T-cell (primary cell): ENCODE measurements at regions not wholly inside any gene's neighbourhood (a gene's known extent, or its start where the extent isn't known, plus 50 kb on each side); places are given as distances from the start of the nearest gene placed in this dataset.

Experiments
- ATAC-seq, 4 experiments: fragments of 200-7000 bp in 3 of 4; fragments of 150-1000 bp in 1 of 4; cut with Tn5 transposase; replicated peaks in 1 of 4; 1 replicate in 3 of 4; 2 replicates in 1 of 4; pipeline ENCODE4 v1.10.0; 2021; ENCODE audit warnings: moderate library complexity in 3 of 4, mild to moderate bottlenecking in 2 of 4, moderate number of reproducible peaks in 1 of 4
- CTCF ChIA-PET, 2 donors: fragments of 300-600 bp; sonication (Branson Sonifier 250); formaldehyde crosslinking; loops; one replicate each; lab custom pipeline; 2022; ENCODE audit warnings: antibody characterized with exemption in 2 of 2; lab: Charles Lee
- POLR2A ChIA-PET, 2 donors: fragments of 300-600 bp; sonication (Branson Sonifier 250); formaldehyde crosslinking; loops; one replicate each; lab custom pipeline; 2022; ENCODE audit warnings: antibody characterized with exemption in 2 of 2; lab: Charles Lee
- DNase-seq, 35 experiments: peaks; one replicate each; pipeline versions ENCODE4 v3.0.0 to v3.0.0-alpha.2; 2013 to 2023
- H3K27ac ChIP-seq: one replicate; pipeline ENCODE4 v1.5.1; 2013; ENCODE audit warnings: low read length
- H3K27me3 ChIP-seq, 2 experiments: replicated peaks in 1 of 2; 1 replicate in 1 of 2; 2 replicates in 1 of 2; pipeline versions ENCODE4 v1.6.1 to v1.7.0; 2013; ENCODE audit warnings: low read length in 1 of 2, mixed read lengths in 1 of 2; ENCODE audit not compliant: control insufficient read depth in 2 of 2, insufficient read depth in 2 of 2; ENCODE audit errors: extremely low read depth in 1 of 2
- H3K36me3 ChIP-seq, 2 donors: 1 replicate in 1 of 2; 2 replicates in 1 of 2; pipeline versions ENCODE4 v1.6.1 to v1.7.0; 2013; ENCODE audit warnings: low read length in 1 of 2; ENCODE audit not compliant: control insufficient read depth in 2 of 2, insufficient read depth in 1 of 2; ENCODE audit errors: extremely low read depth in 1 of 2
- H3K4me1 ChIP-seq, 2 experiments: 1 replicate in 1 of 2; 2 replicates in 1 of 2; pipeline versions ENCODE4 v1.6.1 to v1.7.0; 2013; ENCODE audit warnings: low read length in 2 of 2, mixed read lengths in 1 of 2; ENCODE audit not compliant: insufficient read depth in 2 of 2, control insufficient read depth in 1 of 2; ENCODE audit errors: extremely low read depth in 1 of 2
- H3K4me3 ChIP-seq, 2 donors: 1 replicate in 1 of 2; 2 replicates in 1 of 2; pipeline versions ENCODE4 v1.5.1 to v1.7.0; 2013; ENCODE audit warnings: mild to moderate bottlenecking in 2 of 2, low read length in 1 of 2, moderate library complexity in 1 of 2; ENCODE audit not compliant: control insufficient read depth in 1 of 2; ENCODE audit errors: extremely low read depth in 1 of 2
- H3K9me3 ChIP-seq: 2 replicates; pipeline ENCODE4 v1.7.0; 2013
- H3K27ac Mint-ChIP-seq, 2 donors: one replicate each; pipeline ENCODE4 v1.8.0; 2020 to 2021; ENCODE audit warnings: mild to moderate bottlenecking in 2 of 2, mixed read lengths in 2 of 2
- H3K27me3 Mint-ChIP-seq, 2 donors: one replicate each; pipeline ENCODE4 v1.8.0; 2021 to 2022; ENCODE audit warnings: mixed read lengths in 2 of 2
- H3K36me3 Mint-ChIP-seq: one replicate; pipeline ENCODE4 v1.8.0; 2021; ENCODE audit warnings: mixed read lengths
- H3K4me1 Mint-ChIP-seq, 3 donors: one replicate each; pipeline ENCODE4 v1.8.0; 2020 to 2022; ENCODE audit warnings: mixed read lengths in 3 of 3, mild to moderate bottlenecking in 1 of 3
- H3K4me3 Mint-ChIP-seq, 3 donors: one replicate each; pipeline ENCODE4 v1.8.0; 2020 to 2022; ENCODE audit warnings: mild to moderate bottlenecking in 3 of 3, mixed read lengths in 3 of 3, moderate library complexity in 3 of 3
- H3K9me3 Mint-ChIP-seq, 3 donors: one replicate each; pipeline ENCODE4 v1.8.0; 2020 to 2022; ENCODE audit warnings: mixed read lengths in 3 of 3
- WGBS: methylation state at CpG from one replicate; pipeline ENCODE4 v1.1.5; 2013; ENCODE audit warnings: missing lambda C conversion rate; ENCODE audit not compliant: insufficient coverage; 5-methylcytosine and 5-hydroxymethylcytosine counted together

- CTCF ChIA-PET, result interaction anchor here in 1 of 2 donors (0.8 kb wide), 1 partner anchor 30 kb away, joined by 3 read pairs; no protein-coding TSS in a partner anchor
- H3K4me3 Mint-ChIP-seq, result peak overlapping the region in 1 of 3 donors; percentile 78
Measured at GRCh38 chr6:170149681-170150589, 140.9 kb downstream of the DLL1 start.

DNA sequence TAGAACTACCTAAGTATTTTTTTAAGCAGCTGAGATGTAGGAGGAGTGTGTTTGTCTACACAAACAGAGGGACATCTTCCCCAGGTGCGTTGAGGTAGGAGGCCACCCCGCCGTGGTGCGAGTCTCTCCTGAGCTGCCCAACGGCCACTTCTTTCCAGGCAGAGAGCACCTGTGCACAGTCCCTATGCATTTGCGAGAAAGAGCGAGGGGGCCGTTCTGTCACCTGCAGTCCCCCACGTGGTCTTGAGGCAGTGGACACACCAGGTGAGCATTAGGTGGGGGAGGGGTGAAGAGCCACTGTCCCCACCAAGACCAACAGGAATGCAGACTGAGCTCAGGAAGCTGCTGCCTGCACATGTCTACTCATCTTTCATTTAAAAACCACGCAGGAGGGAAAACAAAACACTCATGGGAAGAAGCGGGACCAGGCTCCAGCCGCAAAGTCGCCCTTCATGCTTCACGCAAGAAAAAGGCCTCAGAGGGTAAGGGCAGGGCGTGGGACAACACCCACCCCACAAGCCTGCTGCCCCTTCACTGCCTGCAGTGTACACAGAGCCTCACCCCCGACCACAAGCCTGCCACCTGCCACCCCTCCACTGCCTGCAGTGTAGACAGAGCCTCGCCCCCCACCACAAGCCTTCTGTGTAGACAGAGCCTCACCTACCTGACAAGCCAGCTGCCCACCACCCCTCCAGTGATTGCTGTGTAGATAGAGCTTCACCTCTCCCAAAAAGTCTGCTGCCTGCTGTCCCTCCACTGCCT, 142.0 kb downstream of the DLL1 start:
- H3K4me3 Mint-ChIP-seq, result peak overlapping the region; percentile 72 to 78 (median 73)
- H3K27me3 Mint-ChIP-seq, result peaks cover 0 to 13% of the 10 kb centered on the region in 2 donors
- ChIA-PET CTCF (no interaction called here), POLR2A (no interaction called here)
- H3K27ac Mint-ChIP-seq, result peak overlapping the region; percentile 90 to 91
- H3K36me3 ChIP-seq, result no peaks in the 10 kb centered on the region
- WGBS, result 80% methylated on average over 5 of the region's 17 CpGs
- peak overlapping the region; percentile 70 for H3K27ac ChIP-seq
- H3K4me1 Mint-ChIP-seq, result peaks cover 61 to 66% (median 64%) of the 10 kb centered on the region in 3 donors
- DNase-seq (no peak), ATAC-seq (no peak)
- peaks cover 2 to 34% of the 10 kb centered on the region in 2 experiments for H3K27me3 ChIP-seq
- H3K36me3 Mint-ChIP-seq, result no peaks in the 10 kb centered on the region
- peaks cover 0 to 8% (median 5%) of the 10 kb centered on the region in 3 donors for H3K9me3 Mint-ChIP-seq
- peaks cover 16 to 73% of the 10 kb centered on the region in 2 experiments for H3K4me1 ChIP-seq
- H3K4me3 ChIP-seq, result no peak overlapping the region
- H3K9me3 ChIP-seq, result no peaks in the 10 kb centered on the region

More at GRCh38 chr6:170149681-170150589, 140.9 kb downstream of the DLL1 start:
- peaks cover 16 to 75% of the 10 kb centered on the region in 2 experiments for H3K4me1 ChIP-seq
- no peak overlapping the region for H3K4me3 ChIP-seq
- peaks cover 2 to 42% of the 10 kb centered on the region in 2 experiments for H3K27me3 ChIP-seq
- H3K27ac Mint-ChIP-seq, result peak overlapping the region in 1 of 2 donors; percentile 5
- H3K9me3 Mint-ChIP-seq, result peaks cover 0 to 1% (median 1%) of the 10 kb centered on the region in 3 donors
- WGBS, result 87% methylated on average over 3 of the region's 9 CpGs
- H3K9me3 ChIP-seq, result no peaks in the 10 kb centered on the region
- H3K27me3 Mint-ChIP-seq, result peaks cover 0 to 13% of the 10 kb centered on the region in 2 donors
- no peak for DNase-seq
- no peaks in the 10 kb centered on the region for H3K36me3 Mint-ChIP-seq
- peaks cover 58 to 59% (median 58%) of the 10 kb centered on the region in 3 donors for H3K4me1 Mint-ChIP-seq
- H3K27ac ChIP-seq, result no peak overlapping the region
- H3K36me3 ChIP-seq, result no peaks in the 10 kb centered on the region
- POLR2A ChIA-PET, result no interaction called here
- no peak for ATAC-seq

DNA sequence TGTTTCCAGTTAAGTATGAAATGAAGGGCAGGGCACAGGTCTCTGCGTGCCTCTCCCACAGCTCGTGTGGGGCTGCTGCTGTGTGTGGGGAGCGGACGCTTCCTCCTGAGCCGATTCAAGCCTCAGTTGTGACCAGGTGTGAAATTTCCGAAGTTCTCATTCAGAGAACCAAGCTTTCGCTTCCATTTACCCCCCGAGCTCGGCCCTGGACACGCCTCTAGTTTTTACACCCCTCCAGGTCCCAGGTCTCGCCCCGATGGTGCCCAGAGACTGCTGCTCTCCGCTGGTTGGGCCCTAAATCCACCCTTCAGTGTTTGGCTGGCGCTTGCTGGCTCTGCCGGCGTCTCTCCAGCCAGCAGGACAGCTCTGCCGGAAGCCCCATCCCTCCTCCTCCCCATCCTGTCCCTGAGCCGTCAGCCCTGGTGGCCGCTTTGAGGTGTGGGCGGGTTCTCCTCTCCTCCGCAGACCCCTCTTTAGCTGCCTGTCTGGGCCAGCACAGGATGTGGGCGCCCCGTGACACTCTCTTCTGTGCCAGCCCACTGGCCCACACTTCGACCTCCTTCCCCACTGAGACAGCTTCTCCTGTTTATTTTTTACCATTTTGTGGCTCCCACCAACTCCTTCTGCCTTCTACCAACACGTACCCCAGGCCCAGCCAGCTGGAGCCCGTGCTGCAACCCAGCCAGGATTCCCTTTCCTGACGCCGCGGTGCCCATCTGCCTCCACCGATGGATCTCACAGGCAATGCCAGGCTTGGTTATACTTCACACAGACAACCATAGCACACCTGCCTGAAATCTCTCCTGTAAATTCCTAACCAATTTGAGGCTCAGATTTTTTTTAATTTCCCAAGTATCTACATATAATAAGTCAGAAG, 142.8 kb downstream of the DLL1 start:
- Histone ChIP-seq H3K36me3 (no peaks in the 10 kb centered on the region), H3K27me3 (peaks cover 2 to 26% of the 10 kb centered on the region in 2 experiments), H3K27ac (peak overlapping the region; percentile 70), H3K4me1 (peaks cover 16 to 65% of the 10 kb centered on the region in 2 experiments), H3K9me3 (no peaks in the 10 kb centered on the region), H3K4me3 (peak overlapping the region; percentile 29 to 39)
- no peaks in the 10 kb centered on the region for H3K36me3 Mint-ChIP-seq
- H3K4me3 Mint-ChIP-seq, result peak overlapping the region; percentile 72 to 78 (median 73)
- peaks cover 2 to 8% (median 5%) of the 10 kb centered on the region in 3 donors for H3K9me3 Mint-ChIP-seq
- ATAC-seq (peak; percentile 86 to 93 (median 90)), DNase-seq (peak; percentile 15 to 73 (median 50))
- POLR2A ChIA-PET, result interaction anchor here in 1 of 2 donors (0.6 kb wide), 1 partner anchor 388 kb away, joined by 4 read pairs; no protein-coding TSS in a partner anchor
- peaks cover 0 to 13% of the 10 kb centered on the region in 2 donors for H3K27me3 Mint-ChIP-seq
- 3% methylated on average over 27 of the region's 30 CpGs for WGBS
- CTCF ChIA-PET, result interaction anchor here in 1 of 2 donors (0.6 kb wide), 1 partner anchor 130 kb away, joined by 3 read pairs; no protein-coding TSS in a partner anchor
- H3K4me1 Mint-ChIP-seq, result peaks cover 61 to 64% (median 64%) of the 10 kb centered on the region in 3 donors
- peak overlapping the region; percentile 90 to 91 for H3K27ac Mint-ChIP-seq

- ChIA-PET POLR2A (no interaction called here), CTCF (no interaction called here)
- H3K27me3 ChIP-seq, result peaks cover 2 to 18% of the 10 kb centered on the region in 2 experiments
- ATAC-seq (no peak), DNase-seq (no peak)
- peak overlapping the region; percentile 90 to 91 for H3K27ac Mint-ChIP-seq
- no peaks in the 10 kb centered on the region for H3K36me3 ChIP-seq
- no peaks in the 10 kb centered on the region for H3K9me3 ChIP-seq
- H3K27ac ChIP-seq, result peak overlapping the region; percentile 70
- 71% methylated on average over 23 of the region's 23 CpGs for WGBS
- H3K4me1 ChIP-seq, result peaks cover 16 to 57% of the 10 kb centered on the region in 2 experiments
- H3K4me3 Mint-ChIP-seq, result peak overlapping the region; percentile 72 to 78 (median 73)
- H3K4me1 Mint-ChIP-seq, result peaks cover 58 to 62% (median 60%) of the 10 kb centered on the region in 3 donors
- H3K36me3 Mint-ChIP-seq, result no peaks in the 10 kb centered on the region
- peak overlapping the region in 1 of 2 donors; percentile 39 for H3K4me3 ChIP-seq
- H3K9me3 Mint-ChIP-seq, result peaks cover 2 to 8% (median 5%) of the 10 kb centered on the region in 3 donors
- peaks cover 0 to 11% of the 10 kb centered on the region in 2 donors for H3K27me3 Mint-ChIP-seq
Measured at GRCh38 chr6:170147056-170147787, 143.7 kb downstream of the DLL1 start.

- Histone ChIP-seq H3K27ac (no peak overlapping the region), H3K4me1 (peaks cover 16 to 51% of the 10 kb centered on the region in 2 experiments), H3K4me3 (no peak overlapping the region), H3K27me3 (peaks cover 0 to 12% of the 10 kb centered on the region in 2 experiments), H3K36me3 (no peaks in the 10 kb centered on the region), H3K9me3 (no peaks in the 10 kb centered on the region)
- Mint-ChIP-seq H3K36me3 (no peaks in the 10 kb centered on the region), H3K27ac (peak overlapping the region; percentile 90 to 91), H3K4me1 (peaks cover 52 to 58% (median 57%) of the 10 kb centered on the region in 3 donors), H3K27me3 (peaks cover 0 to 6% of the 10 kb centered on the region in 2 donors), H3K4me3 (peak overlapping the region in 2 of 3 donors; percentile 47 to 78), H3K9me3 (peaks cover 2 to 8% (median 5%) of the 10 kb centered on the region in 3 donors)
- 84% methylated on average over 10 of the region's 12 CpGs for WGBS
- DNase-seq (no peak), ATAC-seq (no peak)
- ChIA-PET POLR2A (no interaction called here), CTCF (no interaction called here)
Measured at GRCh38 chr6:170146640-170147039, 144.2 kb downstream of the DLL1 start.
